NCI-H345 (cell line): ENCODE measurements at regions not wholly inside any gene's neighbourhood (a gene's known extent, or its start where the extent isn't known, plus 50 kb on each side); places are given as distances from the start of the nearest gene placed in this dataset.
"Not testable (repeated sequence)": the region's sequence is repeated elsewhere in the genome, so short reads cannot be mapped to it uniquely, and the experiment has no call there.

ENCODE experiments used
- DNase-seq: peaks from one replicate; lab custom pipeline; 2025; lab: John Stamatoyannopoulos, UW

GRCh38 chr2:122070241-122070731, 314.8 kb downstream of the TSN start:
- no peak for DNase-seq

DNA sequence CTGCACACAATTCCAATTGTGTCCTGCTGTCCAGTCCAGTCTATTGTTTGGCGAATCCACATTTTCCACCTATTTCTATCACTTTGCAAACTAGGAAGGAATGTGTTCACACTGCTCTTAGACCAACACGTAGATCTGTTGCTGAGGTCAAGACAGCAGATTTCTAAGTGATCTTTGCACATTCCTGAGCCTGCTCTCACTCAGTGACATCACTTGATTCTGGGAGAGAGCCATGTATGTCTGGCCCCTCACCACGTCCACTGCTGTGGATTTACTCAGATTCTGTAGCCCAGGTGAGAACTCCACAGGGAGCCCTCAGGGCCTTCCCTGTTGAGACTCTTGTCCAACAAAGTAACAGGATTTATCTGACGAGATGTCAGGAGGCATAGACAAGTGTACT, 317.2 kb downstream of the TSN start:
- no peak for DNase-seq

GRCh38 chr2:122074201-122074600, 318.8 kb downstream of the TSN start:
- no peak for DNase-seq

- no peak for DNase-seq
Measured at GRCh38 chr2:122075381-122075780, 319.9 kb downstream of the TSN start.

DNA sequence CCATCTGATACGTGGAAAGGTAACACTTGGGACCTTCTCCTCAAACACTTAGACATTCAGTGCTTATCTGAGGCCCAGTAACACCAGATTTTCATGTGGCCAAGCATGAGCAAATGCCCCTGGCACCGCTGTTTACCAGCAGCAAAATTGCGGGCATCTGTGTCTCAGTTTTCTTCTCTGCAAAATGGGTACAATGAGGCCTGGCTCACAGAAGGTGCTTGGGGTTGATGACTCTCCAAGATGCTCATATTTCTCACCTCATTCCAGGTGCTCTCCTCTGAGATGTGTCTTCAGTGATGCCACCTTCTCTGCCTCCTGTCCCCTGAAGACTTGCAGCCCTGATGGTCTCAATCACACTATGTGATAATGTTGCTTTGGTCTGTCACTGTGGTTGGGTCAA, 321.7 kb downstream of the TSN start:
- no peak for DNase-seq

DNA sequence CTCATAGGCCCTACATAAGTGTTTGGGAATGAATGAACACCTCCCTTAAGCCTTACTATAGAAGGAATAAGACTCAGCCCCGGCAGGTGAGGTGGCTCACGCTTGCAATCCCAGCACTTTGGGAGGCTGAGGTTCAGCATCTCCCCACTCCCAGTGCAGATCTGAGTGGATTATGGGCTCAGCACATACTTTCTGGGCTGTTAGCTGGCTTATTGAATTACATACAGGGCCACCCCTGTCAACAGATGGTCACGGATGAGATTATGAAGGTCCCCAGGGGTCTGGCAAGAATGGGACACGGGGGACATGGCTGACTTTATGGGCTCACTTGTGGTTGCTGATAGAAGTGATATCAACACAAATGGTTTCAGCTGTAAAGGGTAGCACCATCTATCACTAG, 322.3 kb downstream of the TSN start:
- DNase-seq, result no peak

- DNase-seq, result no peak
Measured at GRCh38 chr2:122078451-122078850, 323.0 kb downstream of the TSN start.

DNA sequence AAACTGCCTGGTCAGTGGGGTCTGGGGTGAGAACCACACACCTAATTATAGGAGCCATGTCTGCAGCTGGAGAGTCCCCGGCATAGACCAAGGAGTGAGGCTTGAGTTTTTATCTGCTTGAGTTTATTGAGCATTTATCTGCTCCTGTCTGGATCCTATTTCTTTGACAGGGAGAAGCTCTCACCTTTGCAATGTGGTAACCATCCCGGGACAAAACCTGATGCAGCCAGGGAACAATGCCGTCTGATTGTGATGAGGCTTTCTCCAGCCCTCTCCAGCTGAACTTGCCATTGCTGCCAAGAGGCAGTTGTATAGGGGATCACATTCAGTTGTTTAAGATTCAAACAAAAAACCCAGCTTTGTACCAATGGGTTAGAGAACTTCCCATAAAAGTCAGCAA, 324.4 kb downstream of the TSN start:
- no peak for DNase-seq

DNA sequence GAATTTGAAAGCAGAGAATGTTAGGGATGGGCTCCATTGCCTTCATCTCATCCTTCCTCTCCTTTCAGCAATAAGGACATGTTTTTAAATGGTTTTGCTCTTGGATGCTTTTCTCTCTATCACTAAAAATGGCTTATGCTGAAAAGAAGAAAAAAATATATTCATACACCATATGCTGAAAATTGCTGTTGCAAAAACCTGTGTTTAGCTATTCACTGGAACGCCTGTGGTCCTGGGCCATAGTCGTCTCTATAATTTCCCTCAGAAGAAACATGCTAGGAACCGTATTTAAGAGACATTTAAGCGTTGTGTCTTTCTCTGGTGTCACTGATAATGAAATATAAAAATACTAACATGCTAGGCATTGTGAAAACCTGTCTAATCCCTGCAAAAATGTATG, 324.9 kb downstream of the TSN start:
- no peak for DNase-seq

DNA sequence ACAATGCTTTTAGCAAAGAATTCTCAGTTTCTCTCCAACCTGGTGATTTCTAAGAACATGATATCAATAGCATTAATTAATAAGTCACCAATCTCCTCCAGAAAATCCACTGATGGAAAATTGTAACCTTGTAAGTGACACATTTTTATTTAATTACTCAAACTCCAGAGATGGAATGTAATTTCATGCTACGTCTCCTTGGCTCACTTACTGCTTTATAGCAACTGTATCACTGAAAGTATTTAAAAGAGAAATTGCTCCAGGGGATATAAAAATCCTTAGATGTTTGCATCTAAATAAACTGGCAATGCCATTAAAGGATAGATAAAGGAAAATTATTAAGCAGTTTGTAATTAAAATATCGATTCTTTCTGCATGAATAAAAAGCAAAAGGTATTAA, 325.4 kb downstream of the TSN start:
- DNase-seq, result no peak

GRCh38 chr2:122081751-122082150, 326.3 kb downstream of the TSN start:
- DNase-seq, result peak; percentile 80

DNA sequence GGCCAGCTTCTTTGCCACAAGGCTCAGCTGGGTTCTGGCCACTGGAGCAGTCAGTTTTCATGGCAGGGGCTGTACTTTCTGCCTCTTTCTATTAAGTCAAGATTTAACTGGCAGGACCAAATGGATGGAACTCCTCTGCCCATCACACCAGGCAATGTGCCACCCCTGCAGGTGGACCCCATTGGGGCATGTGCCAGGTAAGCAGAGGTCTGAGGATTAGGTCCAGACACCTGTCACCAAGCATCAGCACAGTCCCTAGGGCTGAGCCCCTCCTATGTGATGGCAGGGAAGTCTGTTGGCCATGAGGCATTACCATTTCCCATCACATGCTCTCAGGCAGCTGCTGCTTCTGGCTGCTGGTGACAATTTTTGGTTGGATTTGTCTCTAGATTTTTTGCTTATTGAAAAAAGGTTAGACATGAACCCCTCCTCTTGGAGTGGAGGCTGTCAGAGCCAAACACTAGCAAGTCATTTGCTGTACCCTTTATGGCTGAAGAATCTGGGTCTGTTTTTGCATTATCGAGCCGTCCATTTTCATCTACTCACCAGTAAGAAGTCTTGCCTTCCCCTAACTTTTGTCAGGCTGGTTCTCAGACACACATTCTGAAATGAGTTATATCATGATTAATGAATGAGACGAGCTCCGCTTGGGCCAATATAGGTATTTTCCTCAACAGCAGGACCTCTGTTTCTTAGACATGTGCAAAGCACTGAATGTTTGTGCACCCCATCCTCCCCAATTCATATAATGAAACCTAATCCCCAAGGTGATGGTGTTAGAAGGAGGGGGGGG, 328.0 kb downstream of the TSN start:
- no peak for DNase-seq

DNA sequence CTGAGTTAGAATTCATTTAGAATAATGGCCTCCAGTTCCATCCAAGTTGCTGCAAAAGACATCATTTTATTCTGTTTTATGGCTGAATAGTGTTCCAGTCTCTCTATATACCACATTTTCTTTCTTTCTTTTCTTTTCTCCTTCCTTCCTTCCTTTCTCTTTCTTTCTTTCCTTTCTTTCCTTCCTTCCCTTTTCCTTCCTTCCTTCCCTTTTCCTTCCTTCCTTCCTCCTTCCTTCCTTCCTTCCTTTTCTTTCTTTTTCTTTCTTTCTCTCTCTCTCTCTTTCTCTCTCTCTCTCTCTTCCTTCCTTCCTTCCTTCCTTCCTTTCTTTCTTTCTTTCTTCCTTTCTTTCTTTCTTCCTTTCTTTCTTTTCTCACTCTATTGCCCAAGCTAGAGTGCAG, 330.2 kb downstream of the TSN start:
- DNase-seq, result not testable (repeated sequence)

- DNase-seq, result no peak
Measured at GRCh38 chr2:122094557-122094956, 339.1 kb downstream of the TSN start.

- DNase-seq, result no peak
Measured at GRCh38 chr2:122096761-122097160, 341.3 kb downstream of the TSN start.

DNA sequence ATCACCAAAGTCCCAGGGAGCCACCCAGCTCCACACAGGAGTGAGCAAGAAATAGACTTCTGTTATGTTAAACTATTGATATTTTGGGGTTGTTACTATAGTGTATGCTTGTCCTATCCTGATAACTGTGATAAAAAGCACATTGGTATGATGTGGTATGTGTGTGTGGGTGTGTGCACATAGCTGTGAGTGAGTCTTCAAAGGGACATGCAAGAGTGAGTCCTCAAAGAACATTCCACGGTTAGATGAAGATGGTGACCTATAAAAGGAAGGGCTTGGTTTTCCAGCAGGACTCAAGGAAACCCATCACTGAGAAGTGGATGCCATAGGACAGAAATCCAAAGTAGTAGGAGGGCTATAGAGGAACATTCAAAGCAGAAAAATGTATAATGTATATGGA, 342.9 kb downstream of the TSN start:
- DNase-seq, result no peak

DNA sequence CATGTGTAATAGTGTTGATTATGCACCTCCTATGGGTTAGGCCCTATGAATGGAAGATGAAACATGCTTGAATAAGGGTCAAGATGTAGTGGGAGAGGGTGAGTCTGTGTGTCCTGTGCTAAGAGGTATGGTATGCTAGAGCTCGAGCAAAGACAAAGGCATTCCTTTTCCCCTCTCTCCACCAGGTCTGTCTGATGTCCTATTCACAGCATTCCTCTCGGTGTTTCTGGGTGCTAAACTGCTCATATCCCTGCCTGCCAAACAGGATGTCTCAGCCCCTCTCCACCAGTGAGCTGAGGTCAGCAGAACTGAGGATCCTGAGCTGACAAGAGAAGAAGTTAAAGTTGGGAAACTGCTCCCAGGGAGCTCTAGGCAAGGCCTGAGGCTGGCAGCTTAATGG, 344.9 kb downstream of the TSN start:
- no peak for DNase-seq

DNA sequence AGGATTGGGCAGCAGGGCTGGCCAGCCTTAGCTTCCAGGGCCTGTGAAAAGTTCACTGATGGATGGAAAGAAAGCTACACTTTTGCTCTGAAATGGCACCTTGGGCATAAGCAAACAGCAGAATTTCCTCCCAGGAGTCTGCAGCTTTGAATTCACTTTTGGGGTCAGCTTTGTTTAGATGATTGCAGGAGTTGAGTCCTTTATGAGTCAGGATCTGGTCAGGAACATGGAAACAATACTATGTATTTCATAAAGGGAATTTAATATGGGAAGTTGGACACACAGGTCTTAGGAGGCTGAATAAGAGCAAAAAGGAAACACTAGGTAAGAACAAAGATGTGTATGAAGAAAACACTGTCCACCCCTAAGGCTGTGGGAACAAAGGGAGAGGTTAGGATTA, 345.3 kb downstream of the TSN start:
- no peak for DNase-seq

DNA sequence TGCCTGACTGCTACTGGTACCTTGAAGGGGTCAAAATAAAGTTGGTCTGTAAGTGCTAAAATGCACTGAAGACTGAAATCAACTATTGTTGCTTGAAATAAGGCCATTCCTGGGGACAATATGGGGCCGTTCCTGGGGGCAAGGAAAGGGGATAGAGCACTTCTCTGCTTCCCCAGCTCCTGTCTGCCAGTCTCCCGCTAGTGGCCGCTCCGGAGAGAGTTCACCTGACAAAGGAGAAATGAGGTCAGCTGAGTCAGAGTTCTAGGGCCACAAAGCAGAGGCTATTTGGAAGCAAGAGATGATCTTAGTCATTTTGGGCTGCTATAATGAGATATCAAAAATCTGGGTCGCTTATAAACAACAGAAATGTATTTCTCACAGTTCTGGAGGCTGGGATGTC, 345.9 kb downstream of the TSN start:
- DNase-seq, result no peak

- DNase-seq, result no peak
Measured at GRCh38 chr2:122105171-122105876, 349.9 kb downstream of the TSN start.

DNA sequence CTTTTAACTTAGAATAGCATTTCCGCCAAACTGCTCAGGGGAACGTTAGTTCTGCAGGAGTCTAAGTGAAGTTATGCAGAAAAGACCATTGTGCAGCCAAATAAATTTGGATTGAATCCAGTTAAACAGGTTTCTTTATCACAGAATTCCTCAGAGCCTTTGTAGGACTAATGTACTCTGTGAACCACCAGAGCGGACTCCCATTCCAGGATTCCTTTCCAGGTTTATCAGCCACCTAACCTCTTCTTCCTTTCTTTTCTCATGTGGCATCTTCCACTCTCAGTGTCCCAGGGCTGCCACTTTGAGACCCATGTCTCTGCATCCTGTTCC, 350.4 kb downstream of the TSN start:
- DNase-seq, result no peak

DNA sequence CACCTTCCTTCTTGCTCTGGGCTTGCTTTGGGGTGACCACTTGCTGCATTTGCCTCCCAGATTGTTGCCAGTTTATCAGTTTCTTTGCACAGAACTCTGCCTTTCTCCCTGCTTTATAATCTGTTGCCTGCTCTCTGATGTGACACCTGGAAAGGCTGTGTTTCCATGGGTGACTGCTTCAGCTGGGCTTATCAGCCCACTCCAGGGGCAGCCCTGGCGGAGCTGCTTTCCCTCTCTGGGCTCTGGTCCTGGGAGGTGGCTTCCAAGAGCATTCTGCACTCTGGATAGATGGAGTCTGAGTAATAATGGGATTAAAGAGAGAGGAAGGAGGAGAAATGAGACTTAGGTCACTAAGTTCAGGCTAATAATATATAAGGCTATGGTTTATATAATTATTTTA, 352.7 kb downstream of the TSN start:
- DNase-seq, result no peak

- peak; percentile 15 for DNase-seq
Measured at GRCh38 chr2:122112216-122113005, 357.0 kb downstream of the TSN start.
